Adrenal gland (tissue), 9 donors: ENCODE measurements at regions not wholly inside any gene's neighbourhood (a gene's known extent, or its start where the extent isn't known, plus 50 kb on each side); places are given as distances from the start of the nearest gene placed in this dataset.

Experiments used
- DNase-seq, 7 donors: peaks; one replicate each; pipeline ENCODE4 v3.0.0-alpha.2; 2019 to 2020
- H3K27ac ChIP-seq, 5 donors: fragments of 200-600 bp; sonication (generic) in 4 of 5; 1 replicate in 3 of 5; 2 replicates in 2 of 5; pipeline versions ENCODE4 v1.5.1 to v1.8.0; 2016 to 2020; ENCODE audit warnings: mild to moderate bottlenecking in 1 of 5
- H3K27me3 ChIP-seq: fragments of 200-600 bp; 2 replicates; pipeline ENCODE4 v1.8.0; 2021
- H3K36me3 ChIP-seq, 2 donors: fragments of 200-600 bp; replicated peaks in 1 of 2; 1 replicate in 1 of 2; 2 replicates in 1 of 2; pipeline versions ENCODE4 v1.5.1 to v1.8.0; 2018 to 2022
- H3K4me1 ChIP-seq, 2 donors: fragments of 200-600 bp; replicated peaks in 1 of 2; 1 replicate in 1 of 2; 2 replicates in 1 of 2; pipeline versions ENCODE4 v1.5.1 to v1.8.0; 2018 to 2021
- H3K4me3 ChIP-seq, 4 donors: fragments of 200-600 bp; sonication (generic) in 3 of 4; one replicate each; pipeline ENCODE4 v1.5.1; 2016 to 2018
- H3K9me3 ChIP-seq, 3 donors: fragments of 200-600 bp; sonication (generic) in 1 of 3; replicated peaks in 1 of 3; 1 replicate in 2 of 3; 2 replicates in 1 of 3; pipeline versions ENCODE4 v1.5.1 to v1.8.0; 2016 to 2021
- POLR2A ChIP-seq, 2 donors: fragments of 450-650 bp; IDR thresholded peaks; one replicate each; pipeline ENCODE4 v1.6.1; 2017; ENCODE audit warnings: antibody characterized with exemption in 2 of 2, mild to moderate bottlenecking in 2 of 2, moderate library complexity in 1 of 2
- WGBS, 4 donors: extraction: QIAGEN DNeasy Blood & Tissue Kit in 2 of 4; methylation state at CpG; one replicate each; pipeline versions ENCODE4 v1.1.5 to v1.1.7; 2013 to 2017; 5-methylcytosine and 5-hydroxymethylcytosine counted together
- intact Hi-C, 2 donors: fragments of 100-400 bp; cut with DNase I; formaldehyde crosslinking; loops; one replicate each; pipeline versions ENCODE4 v1.14.1 to v1.15.0; 2022 to 2023
- TF ChIP-seq, protein P1 (sequence below), 6 experiments: fragments of 450-650 bp in 4 of 6; fragments of 200-600 bp in 2 of 6; sonication (generic) in 1 of 6; IDR thresholded peaks; 1 replicate in 5 of 6; 2 replicates in 1 of 6; pipeline versions ENCODE4 v1.5.1 to v1.8.0; 2016 to 2021; ENCODE audit warnings: antibody characterized with exemption in 6 of 6, mild to moderate bottlenecking in 2 of 6, moderate library complexity in 1 of 6
- donor health status: healthy with polysubstance abuse.
- donor health status: Bipolar disorder and iron deficiency.
- donor health status: DM: yes; HTN: yes; CAD: no.
- donor health status: DM: no; HTN: no; CAD: no.
- donor health status: DM: no; HTN: no; CAD: no.

GRCh38 chr1:207963427-207964194 is 52.7 kb upstream of the CD34 start:
- WGBS, 4 donors: 0 to 4% (median 2%) methylated on average over 8 to 59 of the region's 59 CpGs
- intact Hi-C loops: loop anchor here (5.0 to 10.0 kb wide), 2 partner anchors 76 to 129 kb away; no protein-coding TSS in a partner anchor
- H3K4me3 ChIP-seq: peak overlapping the region in 2 of 4 donors; percentile 25 to 48
- peak; percentile 88 to 91 for TF ChIP-seq POLR2A (IDR thresholded peaks at IDR 0.05)
- TF ChIP-seq, protein P1, sequence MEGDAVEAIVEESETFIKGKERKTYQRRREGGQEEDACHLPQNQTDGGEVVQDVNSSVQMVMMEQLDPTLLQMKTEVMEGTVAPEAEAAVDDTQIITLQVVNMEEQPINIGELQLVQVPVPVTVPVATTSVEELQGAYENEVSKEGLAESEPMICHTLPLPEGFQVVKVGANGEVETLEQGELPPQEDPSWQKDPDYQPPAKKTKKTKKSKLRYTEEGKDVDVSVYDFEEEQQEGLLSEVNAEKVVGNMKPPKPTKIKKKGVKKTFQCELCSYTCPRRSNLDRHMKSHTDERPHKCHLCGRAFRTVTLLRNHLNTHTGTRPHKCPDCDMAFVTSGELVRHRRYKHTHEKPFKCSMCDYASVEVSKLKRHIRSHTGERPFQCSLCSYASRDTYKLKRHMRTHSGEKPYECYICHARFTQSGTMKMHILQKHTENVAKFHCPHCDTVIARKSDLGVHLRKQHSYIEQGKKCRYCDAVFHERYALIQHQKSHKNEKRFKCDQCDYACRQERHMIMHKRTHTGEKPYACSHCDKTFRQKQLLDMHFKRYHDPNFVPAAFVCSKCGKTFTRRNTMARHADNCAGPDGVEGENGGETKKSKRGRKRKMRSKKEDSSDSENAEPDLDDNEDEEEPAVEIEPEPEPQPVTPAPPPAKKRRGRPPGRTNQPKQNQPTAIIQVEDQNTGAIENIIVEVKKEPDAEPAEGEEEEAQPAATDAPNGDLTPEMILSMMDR (IDR thresholded peaks at IDR 0.05): peak; percentile 67 to 100 (median 97)
- peak overlapping the region; percentile 55 to 92 (median 89) for H3K27ac ChIP-seq
- H3K36me3 ChIP-seq: no peaks in the 10 kb centered on the region
- H3K27me3 ChIP-seq: no peaks in the 10 kb centered on the region
- H3K4me1 ChIP-seq: peaks cover 15 to 53% of the 10 kb centered on the region in 2 donors
- DNase-seq: peak; percentile 90 to 96 (median 94)
- no peaks in the 10 kb centered on the region for H3K9me3 ChIP-seq

DNA sequence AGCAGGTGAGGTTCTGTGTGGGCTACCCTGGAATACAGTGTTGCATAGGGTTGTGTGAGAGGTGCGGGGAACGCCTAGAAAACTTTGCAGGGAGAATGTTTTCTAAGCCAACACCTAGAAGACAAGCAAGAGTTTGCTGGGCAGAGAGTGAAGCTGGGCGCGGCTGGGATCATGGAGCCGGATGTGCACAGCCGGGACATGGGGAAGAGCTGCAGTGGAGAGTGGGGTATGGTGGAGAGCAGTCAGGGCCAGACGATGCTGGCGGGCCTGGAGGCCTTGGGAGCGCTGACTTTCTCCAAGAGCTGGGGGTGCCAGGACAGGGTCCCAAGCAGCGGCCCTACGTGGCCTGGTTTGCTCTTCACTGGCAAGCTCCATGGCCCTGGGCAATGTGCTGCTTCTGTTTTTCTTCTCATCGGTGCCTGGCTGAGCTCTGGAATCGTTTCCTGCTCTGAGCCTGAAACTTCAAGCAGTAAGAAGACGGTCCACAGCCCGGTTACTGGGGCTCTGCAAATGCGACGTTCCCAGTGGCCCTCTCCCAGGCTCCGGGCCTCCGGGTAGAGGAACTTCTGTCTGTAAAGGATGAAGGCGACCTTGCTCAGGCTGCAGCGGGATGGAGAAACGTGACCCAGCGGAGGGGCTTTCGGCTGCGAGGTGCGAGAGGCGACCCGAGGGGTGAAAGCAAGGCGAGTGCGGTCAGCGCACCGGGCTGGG is 51.9 kb upstream of the CD34 start:
- WGBS, 4 donors: 26 to 77% (median 33%) methylated on average over 10 to 32 of the region's 32 CpGs
- Histone ChIP-seq H3K27ac (peak overlapping the region; percentile 55 to 92 (median 89)), H3K27me3 (no peaks in the 10 kb centered on the region), H3K9me3 (no peaks in the 10 kb centered on the region), H3K4me3 (peak overlapping the region in 2 of 4 donors; percentile 25 to 48), H3K4me1 (peaks cover 15 to 55% of the 10 kb centered on the region in 2 donors), H3K36me3 (no peaks in the 10 kb centered on the region)
- intact Hi-C loops: loop anchor here (5.0 to 10.0 kb wide), 2 partner anchors 76 to 128 kb away; no protein-coding TSS in a partner anchor
- DNase-seq: peak in 6 of 7 donors; percentile 39 to 80 (median 48)
- TF ChIP-seq POLR2A (IDR thresholded peaks at IDR 0.05): no peak
- TF ChIP-seq, protein P1 (IDR thresholded peaks at IDR 0.05): no peak
